Ovary (tissue), 7 donors: ENCODE measurements at regions not wholly inside any gene's neighbourhood (a gene's known extent, or its start where the extent isn't known, plus 50 kb on each side); places are given as distances from the start of the nearest gene placed in this dataset.

Source experiments
- DNase-seq, 5 donors: peaks; one replicate each; pipeline ENCODE4 v3.0.0-alpha.2; 2019 to 2020
- H3K27ac ChIP-seq, 2 donors: fragments of 200-600 bp; one replicate each; pipeline versions ENCODE4 v1.5.1 to v1.8.0; 2019 to 2022
- H3K27me3 ChIP-seq: fragments of 200-600 bp; one replicate; pipeline ENCODE4 v1.8.0; 2022
- H3K36me3 ChIP-seq: fragments of 200-600 bp; sonication (generic); one replicate; pipeline ENCODE4 v1.5.1; 2019
- H3K4me1 ChIP-seq: one replicate; pipeline ENCODE4 v1.8.1; 2013; ENCODE audit warnings: mild to moderate bottlenecking, moderate library complexity; ENCODE audit not compliant: insufficient read depth
- H3K4me3 ChIP-seq: fragments of 200-600 bp; sonication (generic); one replicate; pipeline ENCODE4 v1.5.1; 2017
- H3K9me3 ChIP-seq, 2 donors: fragments of 200-600 bp in 1 of 2; sonication (generic) in 1 of 2; one replicate each; pipeline versions ENCODE4 v1.5.1 to v1.8.1; 2013 to 2019; ENCODE audit warnings: mild to moderate bottlenecking in 1 of 2, moderate library complexity in 1 of 2
- EP300 ChIP-seq: sonication (generic); formaldehyde crosslinking; IDR thresholded peaks from one replicate; pipeline ENCODE4 v1.6.1; 2017; ENCODE audit warnings: antibody characterized with exemption
- POLR2A ChIP-seq: fragments of 450-650 bp; IDR thresholded peaks from one replicate; pipeline ENCODE4 v1.6.1; 2017; ENCODE audit warnings: antibody characterized with exemption, mild to moderate bottlenecking, moderate library complexity
- WGBS, 3 donors: extraction: QIAGEN DNeasy Blood & Tissue Kit in 1 of 3; methylation state at CpG; one replicate each; pipeline versions ENCODE4 v1.1.5 to v1.1.7; 2013 to 2017; 5-methylcytosine and 5-hydroxymethylcytosine counted together
- intact Hi-C, 4 donors: fragments of 100-400 bp; cut with DNase I; formaldehyde crosslinking; loops; one replicate each; pipeline versions ENCODE4 v1.11.0 to v1.15.1; 2022 to 2023
- TF ChIP-seq, protein P1 (sequence below), 3 donors: fragments of 450-650 bp in 2 of 3; fragments of 200-600 bp in 1 of 3; IDR thresholded peaks; one replicate each; pipeline versions ENCODE4 v1.5.1 to v1.8.0; 2016 to 2022; ENCODE audit warnings: antibody characterized with exemption in 3 of 3, mild to moderate bottlenecking in 1 of 3
- donor health status: DM: no; HTN: no; CAD: no; lungs with moderate emphysema.
- donor health status: DM: no; HTN: no; CAD: no.
- donor health status: Bipolar disorder and iron deficiency.
- donor health status: DM: no; HTN: no; CAD: no.
- donor health status: DM: yes; HTN: yes; CAD: no.

- H3K9me3 ChIP-seq, result no peaks in the 10 kb centered on the region
- intact Hi-C loops, result no loop called here
- WGBS, 3 donors, result 74 to 86% (median 76%) methylated on average over 6 of the region's 6 CpGs
Observed at GRCh38 chr4:181950372-181951127, 292.7 kb upstream of the TENM3 start.

GRCh38 chr4:181951265-181951664, 291.9 kb upstream of the TENM3 start:
- WGBS, 3 donors, result 73 to 92% (median 90%) methylated on average over 3 of the region's 3 CpGs
- no peak for DNase-seq
- no peak for TF ChIP-seq POLR2A
- TF ChIP-seq EP300, result no peak
- TF ChIP-seq, protein P1, sequence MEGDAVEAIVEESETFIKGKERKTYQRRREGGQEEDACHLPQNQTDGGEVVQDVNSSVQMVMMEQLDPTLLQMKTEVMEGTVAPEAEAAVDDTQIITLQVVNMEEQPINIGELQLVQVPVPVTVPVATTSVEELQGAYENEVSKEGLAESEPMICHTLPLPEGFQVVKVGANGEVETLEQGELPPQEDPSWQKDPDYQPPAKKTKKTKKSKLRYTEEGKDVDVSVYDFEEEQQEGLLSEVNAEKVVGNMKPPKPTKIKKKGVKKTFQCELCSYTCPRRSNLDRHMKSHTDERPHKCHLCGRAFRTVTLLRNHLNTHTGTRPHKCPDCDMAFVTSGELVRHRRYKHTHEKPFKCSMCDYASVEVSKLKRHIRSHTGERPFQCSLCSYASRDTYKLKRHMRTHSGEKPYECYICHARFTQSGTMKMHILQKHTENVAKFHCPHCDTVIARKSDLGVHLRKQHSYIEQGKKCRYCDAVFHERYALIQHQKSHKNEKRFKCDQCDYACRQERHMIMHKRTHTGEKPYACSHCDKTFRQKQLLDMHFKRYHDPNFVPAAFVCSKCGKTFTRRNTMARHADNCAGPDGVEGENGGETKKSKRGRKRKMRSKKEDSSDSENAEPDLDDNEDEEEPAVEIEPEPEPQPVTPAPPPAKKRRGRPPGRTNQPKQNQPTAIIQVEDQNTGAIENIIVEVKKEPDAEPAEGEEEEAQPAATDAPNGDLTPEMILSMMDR (IDR thresholded peaks at IDR 0.05), result no peak

More at GRCh38 chr4:181950372-181951127, 292.7 kb upstream of the TENM3 start:
- no peaks in the 10 kb centered on the region for H3K4me1 ChIP-seq
- H3K36me3 ChIP-seq, result no peaks in the 10 kb centered on the region
- H3K27ac ChIP-seq, result no peak overlapping the region
- no peak for DNase-seq
- TF ChIP-seq, protein P1 (IDR thresholded peaks at IDR 0.05), result no peak
- TF ChIP-seq POLR2A, result no peak
- no peak for TF ChIP-seq EP300
- H3K4me3 ChIP-seq, result no peak overlapping the region
- no peaks in the 10 kb centered on the region for H3K27me3 ChIP-seq

GRCh38 chr4:181952478-181952877, 290.7 kb upstream of the TENM3 start:
- Histone ChIP-seq H3K9me3 (no peaks in the 10 kb centered on the region), H3K27me3 (no peaks in the 10 kb centered on the region), H3K4me1 (no peaks in the 10 kb centered on the region), H3K27ac (no peak overlapping the region), H3K36me3 (no peaks in the 10 kb centered on the region), H3K4me3 (no peak overlapping the region)
- no peak for DNase-seq
- WGBS, 3 donors, result 35 to 45% (median 44%) methylated on average over 7 of the region's 7 CpGs
- TF ChIP-seq POLR2A (no peak), EP300 (no peak)
- TF ChIP-seq, protein P1 (IDR thresholded peaks at IDR 0.05), result no peak
- intact Hi-C loops, result no loop called here

More at GRCh38 chr4:181951265-181951664, 291.9 kb upstream of the TENM3 start:
- H3K4me1 ChIP-seq, result no peaks in the 10 kb centered on the region
- H3K36me3 ChIP-seq, result no peaks in the 10 kb centered on the region
- H3K27me3 ChIP-seq, result no peaks in the 10 kb centered on the region
- intact Hi-C loops, result no loop called here
- H3K9me3 ChIP-seq, result no peaks in the 10 kb centered on the region
- H3K27ac ChIP-seq, result no peak overlapping the region
- no peak overlapping the region for H3K4me3 ChIP-seq

- H3K27ac ChIP-seq, result no peak overlapping the region
Observed at GRCh38 chr4:181956512-181956911, 286.7 kb upstream of the TENM3 start.

More at GRCh38 chr4:181956512-181956911, 286.7 kb upstream of the TENM3 start:
- no peaks in the 10 kb centered on the region for H3K27me3 ChIP-seq
- WGBS, 3 donors, result 55 to 58% (median 56%) methylated on average over 3 of the region's 3 CpGs
- DNase-seq, result no peak
- no peaks in the 10 kb centered on the region for H3K4me1 ChIP-seq
- TF ChIP-seq, protein P1 (IDR thresholded peaks at IDR 0.05), result no peak
- TF ChIP-seq POLR2A, result no peak
- no peak for TF ChIP-seq EP300
- H3K36me3 ChIP-seq, result no peaks in the 10 kb centered on the region
- no peaks in the 10 kb centered on the region for H3K9me3 ChIP-seq
- H3K4me3 ChIP-seq, result no peak overlapping the region
- intact Hi-C loops, result no loop called here
